GM12878 (cell line): ENCODE measurements at regions not wholly inside any gene's neighbourhood (a gene's known extent, or its start where the extent isn't known, plus 50 kb on each side); places are given as distances from the start of the nearest gene placed in this dataset.

Experiments used
- ATAC-seq: fragments of 200-7000 bp; cut with Tn5 transposase; 3 replicates; pipeline ENCODE4 v1.9.1; 2020; ENCODE audit warnings: mild to moderate bottlenecking, moderate library complexity
- BruUV-seq: library from RNA; stranded (reverse); fragments of 400-500 nt; replicated peaks from 2 replicates; lab custom pipeline; 2021; lab: Mats Ljungman, UMichigan
- CTCF ChIA-PET: fragments of 300-600 bp; sonication (Branson Sonifier 250); formaldehyde crosslinking; extraction: SDS; loops from one replicate; lab custom pipeline; 2021; ENCODE audit warnings: inconsistent platforms; lab: Yijun Ruan, JAX
- POLR2A ChIA-PET: fragments of 350-600 bp; formaldehyde crosslinking; extraction: SDS; loops from one replicate; lab custom pipeline; 2021; ENCODE audit warnings: inconsistent platforms; lab: Charles Lee
- RAD21 ChIA-PET: fragments of 300-600 bp; sonication (Branson Sonifier 250); formaldehyde crosslinking; loops from one replicate; lab custom pipeline; 2023; ENCODE audit warnings: antibody characterized with exemption; ENCODE audit not compliant: unreplicated experiment; lab: Charles Lee
- SMC1A ChIA-PET: fragments of 300-600 bp; sonication (Branson Sonifier 250); formaldehyde crosslinking; loops from one replicate; lab custom pipeline; 2023; ENCODE audit not compliant: unreplicated experiment, uncharacterized antibody; lab: Charles Lee
- DNase-seq: peaks from one replicate; pipeline ENCODE4 v3.0.0-alpha.2; 2011; ENCODE audit warnings: low read depth, low spot score
- FAIRE-seq: peaks from 3 replicates; lab custom pipeline; 2011; peaks lifted over from hg19 to GRCh38; lab: Jason Lieb, UNC
- H2AFZ ChIP-seq: 2 replicates; pipeline ENCODE4 v1.6.0; 2011; ENCODE audit warnings: low read depth, low read length, control low read depth; ENCODE audit not compliant: control insufficient read depth
- H3K27ac ChIP-seq: 2 replicates; pipeline ENCODE4 v1.5.1; 2011; ENCODE audit warnings: control low read depth; ENCODE audit not compliant: control insufficient read depth, insufficient read depth
- H3K27me3 ChIP-seq, 2 experiments: replicated peaks in 1 of 2; 2 replicates each; pipeline versions ENCODE4 v1.6.0 to v1.6.1; 2011; ENCODE audit warnings: low read length in 1 of 2; ENCODE audit not compliant: control insufficient read depth in 2 of 2, insufficient read depth in 2 of 2
- H3K36me3 ChIP-seq, 2 experiments: 2 replicates each; pipeline ENCODE4 v1.5.1; 2011; ENCODE audit warnings: low read length in 1 of 2; ENCODE audit not compliant: control insufficient read depth in 2 of 2, insufficient read depth in 2 of 2
- H3K4me1 ChIP-seq: 2 replicates; pipeline ENCODE4 v1.6.1; 2011; ENCODE audit warnings: mild to moderate bottlenecking, low read length, moderate library complexity, mixed read lengths; ENCODE audit not compliant: control insufficient read depth, insufficient read depth
- H3K4me2 ChIP-seq: 2 replicates; pipeline ENCODE4 v1.6.0; 2011; ENCODE audit warnings: control low read depth; ENCODE audit not compliant: control insufficient read depth, insufficient read depth
- H3K4me3 ChIP-seq: fragments of 200-600 bp; sonication (generic); 2 replicates; pipeline ENCODE4 v1.5.1; 2016
- H3K79me2 ChIP-seq: 2 replicates; pipeline ENCODE4 v1.6.0; 2011; ENCODE audit warnings: low read length; ENCODE audit not compliant: control insufficient read depth, insufficient read depth
- H3K9ac ChIP-seq: 2 replicates; pipeline ENCODE4 v1.8.0; 2011; ENCODE audit warnings: low read length, control low read depth, mixed read lengths; ENCODE audit not compliant: control insufficient read depth, insufficient read depth
- H3K9me3 ChIP-seq: replicated peaks from 3 replicates; pipeline ENCODE4 v1.5.1; 2011; ENCODE audit warnings: mild to moderate bottlenecking, low read length; ENCODE audit not compliant: control insufficient read depth, insufficient read depth
- H4K20me1 ChIP-seq: 2 replicates; pipeline ENCODE4 v1.6.0; 2011; ENCODE audit not compliant: control insufficient read depth, insufficient read depth
- BHLHE40 ChIP-seq, 2 experiments: fragments of 450-650 bp in 1 of 2; IDR thresholded peaks; 2 replicates each; pipeline ENCODE4 v1.6.1; 2011 to 2017; ENCODE audit warnings: low read depth in 2 of 2, borderline replicate concordance in 1 of 2, improper control_type of control experiment in 1 of 2, low read length in 1 of 2, mild to moderate bottlenecking in 1 of 2
- CBX5 ChIP-seq: sonication (generic); IDR thresholded peaks from 2 replicates; pipeline ENCODE4 v1.6.1; 2016; ENCODE audit warnings: low read depth, moderate library complexity, mild to moderate bottlenecking, inconsistent platforms
- CREB1 ChIP-seq: IDR thresholded peaks from 2 replicates; pipeline ENCODE4 v1.6.1; 2012; ENCODE audit warnings: low read depth, mild to moderate bottlenecking, inconsistent platforms
- GATAD2B ChIP-seq: fragments of 450-650 bp; conservative IDR thresholded peaks from 2 replicates; pipeline ENCODE4 v1.6.1; 2017; ENCODE audit warnings: low read depth, mild to moderate bottlenecking, moderate library complexity
- HDAC6 ChIP-seq: fragments of 200-600 bp; sonication (generic); IDR thresholded peaks from one replicate; pipeline ENCODE4 v1.8.0; 2017; ENCODE audit warnings: antibody characterized with exemption; ENCODE audit not compliant: unreplicated experiment
- IRF5 ChIP-seq: fragments of 450-650 bp; IDR thresholded peaks from 2 replicates; pipeline ENCODE4 v1.6.1; 2017; ENCODE audit warnings: borderline replicate concordance
- KAT2A ChIP-seq: conservative IDR thresholded peaks from 2 replicates; pipeline ENCODE4 v1.6.1; 2011; ENCODE audit warnings: low read depth, low read length; ENCODE audit not compliant: control insufficient read depth
- MXI1 ChIP-seq: fragments of 150-350 bp; IDR thresholded peaks from 2 replicates; pipeline ENCODE4 v1.6.1; 2011; ENCODE audit warnings: low read depth, mild to moderate bottlenecking, inconsistent platforms, low read length, improper control_type of control experiment
- NFXL1 ChIP-seq: fragments of 450-650 bp; IDR thresholded peaks from 2 replicates; pipeline ENCODE4 v1.6.1; 2017; ENCODE audit warnings: antibody characterized with exemption, mild to moderate bottlenecking, borderline replicate concordance
- POLR2AphosphoS2 ChIP-seq: IDR thresholded peaks from 2 replicates; pipeline ENCODE4 v1.6.1; 2011; ENCODE audit warnings: low read depth, mild to moderate bottlenecking, low read length, improper control_type of control experiment, moderate library complexity
- POU2F2 ChIP-seq: IDR thresholded peaks from 3 replicates; pipeline ENCODE4 v1.6.1; 2011; ENCODE audit warnings: low read depth, mild to moderate bottlenecking, low read length, borderline replicate concordance
- RB1 ChIP-seq: fragments of 450-650 bp; formaldehyde crosslinking; IDR thresholded peaks from 2 replicates; pipeline ENCODE4 v1.6.1; 2017; ENCODE audit warnings: mild to moderate bottlenecking, borderline replicate concordance
- REST ChIP-seq: IDR thresholded peaks from 2 replicates; pipeline ENCODE4 v1.6.1; 2012; ENCODE audit warnings: mild to moderate bottlenecking, low read depth, low read length
- TARDBP ChIP-seq: IDR thresholded peaks from 2 replicates; pipeline ENCODE4 v1.6.1; 2016; ENCODE audit warnings: borderline replicate concordance
- TCF7 ChIP-seq: IDR thresholded peaks from 2 replicates; pipeline ENCODE4 v1.6.1; 2014; ENCODE audit warnings: antibody characterized with exemption, borderline replicate concordance
- WGBS: methylation state at CpG from one replicate; pipeline ENCODE4 v1.1.6; 2016; ENCODE audit warnings: low lambda C conversion rate; ENCODE audit not compliant: insufficient replicate concordance, insufficient coverage; ENCODE audit errors: missing lambda C conversion rate; 5-methylcytosine and 5-hydroxymethylcytosine counted together
- in situ Hi-C: fragments of 300-500 bp; cut with MboI; formaldehyde crosslinking; loops from 9 replicates; pipeline ENCODE4 v1.14.3; 2018; ENCODE audit warnings: mixed read lengths
- intact Hi-C: fragments of 100-400 bp; cut with micrococcal nuclease; formaldehyde crosslinking; loops from one replicate; pipeline ENCODE4 v1.14.2; 2022; ENCODE audit not compliant: unreplicated experiment
- TF ChIP-seq, protein P1 (sequence below): fragments of 450-650 bp; IDR thresholded peaks from 2 replicates; pipeline ENCODE4 v1.6.1; 2014; ENCODE audit warnings: mild to moderate bottlenecking

DNA sequence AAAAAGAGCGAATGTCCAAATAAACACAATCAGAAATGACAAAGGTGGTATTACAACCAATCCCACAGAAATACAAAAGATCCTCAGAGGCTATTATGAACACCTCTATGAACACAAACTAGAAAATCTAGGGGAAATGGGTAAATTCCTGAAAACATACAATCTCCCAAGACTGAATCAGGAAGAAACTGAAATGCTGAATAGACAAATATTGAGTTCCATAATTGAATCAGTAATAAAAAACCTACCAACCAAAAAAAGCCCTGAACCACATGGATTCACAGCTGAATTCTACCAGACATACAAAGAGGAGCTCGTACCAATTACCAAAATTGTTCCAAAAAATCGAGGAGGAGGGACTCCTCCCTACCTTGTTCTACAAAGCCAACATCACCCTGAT, 56.1 kb upstream of the ZNF800 start:
- 19% methylated on average over 3 of the region's 3 CpGs for WGBS
- H3K9ac ChIP-seq = no peak overlapping the region
- in situ Hi-C loops = loop anchor here (5.0 kb wide), 1 partner anchor 101 kb away; no protein-coding TSS in a partner anchor
- no peak for TF ChIP-seq BHLHE40 (IDR thresholded peaks at IDR 0.05; ENCODE audit: borderline replicate concordance in 1 of 2, low read depth in 2 of 2, low read length in 1 of 2)
- no peak for TF ChIP-seq IRF5
- no peak for TF ChIP-seq TCF7
- no peak for TF ChIP-seq MXI1
- TF ChIP-seq NFXL1 = no peak
- TF ChIP-seq KAT2A = no peak
- TF ChIP-seq GATAD2B = no peak
- TF ChIP-seq, protein P1, sequence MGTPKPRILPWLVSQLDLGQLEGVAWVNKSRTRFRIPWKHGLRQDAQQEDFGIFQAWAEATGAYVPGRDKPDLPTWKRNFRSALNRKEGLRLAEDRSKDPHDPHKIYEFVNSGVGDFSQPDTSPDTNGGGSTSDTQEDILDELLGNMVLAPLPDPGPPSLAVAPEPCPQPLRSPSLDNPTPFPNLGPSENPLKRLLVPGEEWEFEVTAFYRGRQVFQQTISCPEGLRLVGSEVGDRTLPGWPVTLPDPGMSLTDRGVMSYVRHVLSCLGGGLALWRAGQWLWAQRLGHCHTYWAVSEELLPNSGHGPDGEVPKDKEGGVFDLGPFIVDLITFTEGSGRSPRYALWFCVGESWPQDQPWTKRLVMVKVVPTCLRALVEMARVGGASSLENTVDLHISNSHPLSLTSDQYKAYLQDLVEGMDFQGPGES = no peak
- no peak for TF ChIP-seq TARDBP
- no peak for TF ChIP-seq HDAC6
- no peak for TF ChIP-seq CBX5
- TF ChIP-seq POLR2AphosphoS2 = no peak
- no peak for TF ChIP-seq REST
- TF ChIP-seq CREB1 = no peak
- no peak for TF ChIP-seq RB1
- no peak for TF ChIP-seq POU2F2
- TF ChIP-seq, all 136 proteins: peak for 0
- no peaks in the 10 kb centered on the region for H3K27me3 ChIP-seq
- peaks cover 5% of the 10 kb centered on the region; the same call in 2 of the 3 replicates for H3K9me3 ChIP-seq
- CTCF ChIA-PET = interaction anchor here (0.8 to 2.7 kb wide), 11 partner anchors 9 to 761 kb away, joined by 3 to 14 read pairs (median 6); no protein-coding TSS in a partner anchor
- FAIRE-seq (no peak), ATAC-seq (no peak), DNase-seq (no peak)
- H3K4me1 ChIP-seq = no peaks in the 10 kb centered on the region
- SMC1A ChIA-PET = interaction anchor here (1.2 to 2.5 kb wide), 4 partner anchors 45 to 180 kb away, joined by 4 to 17 read pairs (median 7); no protein-coding TSS in a partner anchor
- no peaks in the 10 kb centered on the region for H4K20me1 ChIP-seq
- POLR2A ChIA-PET = no interaction called here
- H3K36me3 ChIP-seq = no peaks in the 10 kb centered on the region
- H3K79me2 ChIP-seq = no peaks in the 10 kb centered on the region
- BruUV-seq = no TSS peak
- no peak overlapping the region for H2AFZ ChIP-seq
- H3K27ac ChIP-seq = no peak overlapping the region
- no peak overlapping the region for H3K4me3 ChIP-seq
- RAD21 ChIA-PET = interaction anchor here (0.8 to 2.3 kb wide), 5 partner anchors 31 to 761 kb away, joined by 3 to 20 read pairs (median 6); no protein-coding TSS in a partner anchor
- H3K4me2 ChIP-seq = no peak overlapping the region
- intact Hi-C loops = loop anchor here (5.0 kb wide), 2 partner anchors 646 to 759 kb away; no protein-coding TSS in a partner anchor
